HFFc6 (cell line): ENCODE measurements at regions not wholly inside any gene's neighbourhood (a gene's known extent, or its start where the extent isn't known, plus 50 kb on each side); places are given as distances from the start of the nearest gene placed in this dataset.

Experiments
- DNase-seq: peaks from one replicate; pipeline ENCODE4 v3.0.0-alpha.2; 2018
- H3K27ac Mint-ChIP-seq: 2 replicates; pipeline ENCODE4 v1.8.0; 2020; ENCODE audit warnings: mild to moderate bottlenecking, mixed read lengths
- H3K27me3 Mint-ChIP-seq: 2 replicates; pipeline ENCODE4 v1.8.0; 2021; ENCODE audit warnings: mild to moderate bottlenecking, moderate library complexity, mixed read lengths; ENCODE audit not compliant: insufficient read depth
- H3K36me3 Mint-ChIP-seq: 2 replicates; pipeline ENCODE4 v1.8.0; 2021; ENCODE audit warnings: low read depth, mixed read lengths
- H3K4me1 Mint-ChIP-seq: 2 replicates; pipeline ENCODE4 v1.8.0; 2020; ENCODE audit warnings: low read depth, mixed read lengths
- H3K4me3 Mint-ChIP-seq: 2 replicates; pipeline ENCODE4 v1.8.0; 2020; ENCODE audit warnings: mild to moderate bottlenecking, moderate library complexity, mixed read lengths
- H3K9me3 Mint-ChIP-seq: 2 replicates; pipeline ENCODE4 v1.8.0; 2020; ENCODE audit warnings: mild to moderate bottlenecking, mixed read lengths
- TF ChIP-seq, protein P1 (sequence below): fragments of 200-600 bp; sonication (generic); IDR thresholded peaks from 2 replicates; pipeline ENCODE4 v1.5.0; 2021; ENCODE audit warnings: antibody characterized with exemption, mild to moderate bottlenecking

DNA sequence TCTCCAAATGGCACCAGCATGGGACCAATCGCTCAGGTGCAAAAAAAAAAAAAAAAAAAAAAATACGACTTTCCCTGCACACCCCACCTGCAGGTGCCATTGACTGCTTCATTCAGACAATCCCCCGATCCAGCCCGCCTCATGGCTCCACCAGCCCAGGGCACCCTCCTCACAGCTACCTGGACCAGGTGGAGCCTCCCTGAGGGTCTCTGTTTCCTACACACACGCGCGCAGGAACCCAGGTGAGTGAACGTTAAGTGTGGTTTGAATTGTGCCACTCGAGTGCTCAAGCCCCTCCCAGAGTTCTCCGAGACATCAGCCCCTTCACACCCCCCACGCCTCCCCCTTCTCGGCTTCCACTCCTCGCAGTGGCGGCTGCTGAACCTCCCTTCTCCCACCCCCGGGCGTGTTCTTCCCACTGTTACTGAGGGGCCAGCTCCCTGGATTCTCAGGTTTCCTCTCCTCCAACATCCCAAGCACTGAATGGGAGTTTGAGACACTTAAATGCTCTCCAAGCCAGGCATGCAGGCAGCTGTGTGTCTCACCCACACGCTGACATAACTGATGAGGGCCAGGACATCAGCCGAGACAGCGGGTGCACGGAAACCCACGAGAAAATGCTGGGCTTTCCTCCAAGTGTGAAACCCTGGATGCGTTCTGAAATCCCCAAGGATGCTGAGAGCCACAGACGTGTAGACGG is 88.8 kb upstream of the SNTG2 start:
- H3K27me3 Mint-ChIP-seq = peaks cover 3% of the 10 kb centered on the region
- no peak overlapping the region for H3K4me3 Mint-ChIP-seq
- no peak for DNase-seq
- H3K36me3 Mint-ChIP-seq = peaks cover 2% of the 10 kb centered on the region; the same call in 1 of the 2 replicates
- no peaks in the 10 kb centered on the region for H3K4me1 Mint-ChIP-seq
- TF ChIP-seq, protein P1, sequence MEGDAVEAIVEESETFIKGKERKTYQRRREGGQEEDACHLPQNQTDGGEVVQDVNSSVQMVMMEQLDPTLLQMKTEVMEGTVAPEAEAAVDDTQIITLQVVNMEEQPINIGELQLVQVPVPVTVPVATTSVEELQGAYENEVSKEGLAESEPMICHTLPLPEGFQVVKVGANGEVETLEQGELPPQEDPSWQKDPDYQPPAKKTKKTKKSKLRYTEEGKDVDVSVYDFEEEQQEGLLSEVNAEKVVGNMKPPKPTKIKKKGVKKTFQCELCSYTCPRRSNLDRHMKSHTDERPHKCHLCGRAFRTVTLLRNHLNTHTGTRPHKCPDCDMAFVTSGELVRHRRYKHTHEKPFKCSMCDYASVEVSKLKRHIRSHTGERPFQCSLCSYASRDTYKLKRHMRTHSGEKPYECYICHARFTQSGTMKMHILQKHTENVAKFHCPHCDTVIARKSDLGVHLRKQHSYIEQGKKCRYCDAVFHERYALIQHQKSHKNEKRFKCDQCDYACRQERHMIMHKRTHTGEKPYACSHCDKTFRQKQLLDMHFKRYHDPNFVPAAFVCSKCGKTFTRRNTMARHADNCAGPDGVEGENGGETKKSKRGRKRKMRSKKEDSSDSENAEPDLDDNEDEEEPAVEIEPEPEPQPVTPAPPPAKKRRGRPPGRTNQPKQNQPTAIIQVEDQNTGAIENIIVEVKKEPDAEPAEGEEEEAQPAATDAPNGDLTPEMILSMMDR = no peak
- no peak overlapping the region for H3K27ac Mint-ChIP-seq
- H3K9me3 Mint-ChIP-seq = peaks cover 50% of the 10 kb centered on the region

DNA sequence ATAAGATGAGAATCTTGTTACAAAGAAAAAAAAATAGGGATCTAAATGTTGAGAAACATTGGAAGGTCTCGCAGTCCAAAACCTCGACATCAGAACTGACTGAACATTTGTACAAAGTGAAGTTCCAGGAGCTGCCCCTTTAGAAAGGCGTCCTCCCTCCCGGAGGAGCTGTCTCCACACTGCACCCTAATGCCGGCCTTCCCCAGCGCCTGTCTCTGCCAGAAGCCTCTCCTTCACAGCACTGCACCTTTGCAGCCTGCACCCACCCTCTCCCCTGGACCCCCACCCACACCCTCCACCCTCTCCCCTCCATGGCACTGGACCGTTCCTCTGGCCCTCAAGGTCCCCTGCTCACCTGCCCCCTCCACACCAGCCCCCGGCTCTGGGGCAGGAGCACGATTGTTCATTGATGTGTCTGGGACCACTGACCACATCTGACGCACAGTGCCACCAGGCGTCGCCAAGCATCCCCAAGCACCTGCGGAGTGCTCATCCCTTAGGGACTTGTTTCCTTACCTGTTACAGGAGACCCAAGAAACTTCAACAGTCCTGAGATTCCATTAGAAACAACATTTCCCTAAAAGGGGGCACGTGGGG is 90.3 kb upstream of the SNTG2 start:
- H3K27ac Mint-ChIP-seq = no peak overlapping the region
- DNase-seq = no peak
- TF ChIP-seq, protein P1 = no peak
- no peak overlapping the region for H3K4me3 Mint-ChIP-seq
- peaks cover 2% of the 10 kb centered on the region; the same call in 1 of the 2 replicates for H3K27me3 Mint-ChIP-seq
- no peaks in the 10 kb centered on the region for H3K4me1 Mint-ChIP-seq
- H3K36me3 Mint-ChIP-seq = no peaks in the 10 kb centered on the region
- H3K9me3 Mint-ChIP-seq = peaks cover 39% of the 10 kb centered on the region

DNA sequence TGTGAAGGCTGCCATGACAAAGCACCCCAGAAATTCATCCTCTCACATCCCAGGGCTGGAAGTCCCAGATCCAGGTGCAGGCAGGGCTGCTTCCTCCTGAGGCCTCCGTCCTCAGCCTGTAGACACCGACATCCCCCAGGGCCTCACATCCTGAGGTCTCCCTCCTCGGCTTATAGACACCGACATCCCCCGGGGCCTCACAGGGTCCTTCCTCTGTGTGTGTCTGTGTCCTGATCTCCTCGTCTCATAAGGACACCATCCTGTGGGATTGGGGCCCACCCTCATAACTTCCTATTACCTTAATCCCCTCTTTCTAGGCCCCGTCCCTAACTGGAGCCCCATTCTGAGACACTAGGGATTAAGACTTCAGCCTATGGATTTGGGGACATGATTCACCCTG is 92.0 kb upstream of the SNTG2 start:
- H3K4me3 Mint-ChIP-seq = no peak overlapping the region
- H3K27me3 Mint-ChIP-seq = peaks cover 2% of the 10 kb centered on the region
- no peaks in the 10 kb centered on the region for H3K4me1 Mint-ChIP-seq
- H3K36me3 Mint-ChIP-seq = no peaks in the 10 kb centered on the region
- H3K27ac Mint-ChIP-seq = no peak overlapping the region
- TF ChIP-seq, protein P1 = no peak
- peaks cover 27% of the 10 kb centered on the region; the same call in 1 of the 2 replicates for H3K9me3 Mint-ChIP-seq
- no peak for DNase-seq

DNA sequence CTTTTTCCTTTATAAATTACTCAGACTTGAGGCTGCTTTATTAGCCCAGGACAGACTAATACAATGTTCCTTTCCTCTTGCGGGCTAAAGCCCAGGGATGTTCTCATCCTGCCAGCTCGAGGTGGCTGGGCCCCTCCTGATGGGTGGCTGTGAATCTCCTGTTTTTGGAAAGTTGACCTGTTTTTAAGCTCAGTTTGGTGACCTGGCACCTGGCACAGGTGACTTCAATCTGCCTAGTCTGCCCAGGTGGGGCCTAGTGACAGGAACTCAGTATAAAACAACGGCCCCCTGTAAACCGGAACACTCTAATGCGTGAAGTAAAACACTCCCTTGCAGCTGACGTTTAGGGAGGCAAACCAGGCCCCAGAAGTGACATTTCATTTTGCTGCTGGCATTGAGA is 92.7 kb upstream of the SNTG2 start:
- H3K27ac Mint-ChIP-seq = no peak overlapping the region
- no peaks in the 10 kb centered on the region for H3K4me1 Mint-ChIP-seq
- DNase-seq = no peak
- H3K27me3 Mint-ChIP-seq = peaks cover under 1% of the 10 kb centered on the region
- peaks cover 24% of the 10 kb centered on the region; the same call in 1 of the 2 replicates for H3K9me3 Mint-ChIP-seq
- no peaks in the 10 kb centered on the region for H3K36me3 Mint-ChIP-seq
- TF ChIP-seq, protein P1 = no peak
- no peak overlapping the region for H3K4me3 Mint-ChIP-seq

DNA sequence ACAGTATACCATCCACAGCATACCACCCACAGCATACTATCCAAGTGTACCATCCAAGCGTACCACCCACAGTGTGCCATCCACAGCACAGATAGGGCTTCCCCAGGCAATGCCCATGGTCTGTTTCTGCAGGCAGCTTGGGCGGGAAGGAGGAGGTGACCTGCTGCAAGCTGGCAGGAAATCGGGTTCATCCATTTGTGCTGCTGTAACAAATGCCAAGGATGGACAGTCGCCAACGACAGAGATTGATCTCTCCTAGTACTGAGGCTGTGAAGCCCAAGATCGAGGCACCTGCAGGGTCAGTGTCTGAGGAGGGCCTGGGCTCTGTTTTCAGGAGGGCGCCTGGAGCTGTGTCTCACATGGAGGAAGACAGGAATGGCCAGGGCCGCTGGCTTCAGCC is 93.6 kb upstream of the SNTG2 start:
- Mint-ChIP-seq H3K36me3 (no peaks in the 10 kb centered on the region), H3K4me3 (no peak overlapping the region), H3K4me1 (no peaks in the 10 kb centered on the region), H3K27ac (no peak overlapping the region), H3K9me3 (peaks cover 16% of the 10 kb centered on the region; the same call in 1 of the 2 replicates), H3K27me3 (no peaks in the 10 kb centered on the region; the same call in none of the 2 replicates)
- TF ChIP-seq, protein P1 = no peak
- no peak for DNase-seq
